ENCODE measurements at regions not wholly inside any gene's neighbourhood (a gene's known extent, or its start where the extent isn't known, plus 50 kb on each side); places are given as distances from the start of the nearest gene placed in this dataset.

GRCh38 chr1:4090976-4091660 is 191.0 kb upstream of the C1orf174 start:
- DNase-seq: no peak

GRCh38 chr1:4091996-4092395 is 191.9 kb upstream of the C1orf174 start:
- DNase-seq: no peak

GRCh38 chr1:4093856-4094565 is 193.9 kb upstream of the C1orf174 start:
- DNase-seq: no peak

GRCh38 chr1:4095433-4095971 is 195.4 kb upstream of the C1orf174 start:
- no peak for DNase-seq

- no peak for DNase-seq
Measured at GRCh38 chr1:4101459-4102161, 201.5 kb upstream of the C1orf174 start.

GRCh38 chr1:4105300-4105880 is 205.3 kb upstream of the C1orf174 start:
- no peak for DNase-seq

GRCh38 chr1:4106731-4107130 is 206.7 kb upstream of the C1orf174 start:
- peak; percentile 10 for DNase-seq

- no peak for DNase-seq
Measured at GRCh38 chr1:4107291-4107690, 207.2 kb upstream of the C1orf174 start.

- DNase-seq: peak; percentile 11
Measured at GRCh38 chr1:4108331-4108730, 208.3 kb upstream of the C1orf174 start.

- peak; percentile 3 for DNase-seq
Measured at GRCh38 chr1:4108758-4109627, 208.9 kb upstream of the C1orf174 start.

- peak; percentile 8 for DNase-seq
Measured at GRCh38 chr1:4109628-4109940, 209.5 kb upstream of the C1orf174 start.

GRCh38 chr1:4110888-4111287 is 210.8 kb upstream of the C1orf174 start:
- DNase-seq: no peak

- DNase-seq: no peak
Measured at GRCh38 chr1:4113897-4114296, 213.8 kb upstream of the C1orf174 start.

- DNase-seq: no peak
Measured at GRCh38 chr1:4115191-4115900, 215.3 kb upstream of the C1orf174 start.

GRCh38 chr1:4117196-4117595 is 217.1 kb upstream of the C1orf174 start:
- no peak for DNase-seq

GRCh38 chr1:4118746-4119515 is 218.9 kb upstream of the C1orf174 start:
- peak; percentile 3 for DNase-seq

- no peak for DNase-seq
Measured at GRCh38 chr1:4119516-4120220, 219.6 kb upstream of the C1orf174 start.

- DNase-seq: no peak
Measured at GRCh38 chr1:4120557-4121292, 220.7 kb upstream of the C1orf174 start.

- DNase-seq: no peak
Measured at GRCh38 chr1:4121293-4121684, 221.2 kb upstream of the C1orf174 start.

Measured in CD4-positive, alpha-beta T cell treated with Interleukin-15 for 1 hour (primary cell).